Muscle of leg (tissue), 3 donors: ENCODE measurements at regions not wholly inside any gene's neighbourhood (a gene's known extent, or its start where the extent isn't known, plus 50 kb on each side); places are given as distances from the start of the nearest gene placed in this dataset.

Source experiments
- DNase-seq: peaks from one replicate; pipeline ENCODE4 v3.0.0; 2013
- H3K27ac ChIP-seq: one replicate; pipeline ENCODE4 v1.5.1; 2013; ENCODE audit warnings: mild to moderate bottlenecking, low read length, control low read depth
- H3K27me3 ChIP-seq: one replicate; pipeline ENCODE4 v1.6.1; 2013; ENCODE audit warnings: low read length; ENCODE audit not compliant: control insufficient read depth, insufficient read depth
- H3K36me3 ChIP-seq: one replicate; pipeline ENCODE4 v1.6.1; 2013; ENCODE audit warnings: low read length; ENCODE audit not compliant: control insufficient read depth, insufficient read depth
- H3K4me1 ChIP-seq: one replicate; pipeline ENCODE4 v1.6.1; 2013; ENCODE audit warnings: low read length; ENCODE audit not compliant: control insufficient read depth, insufficient read depth
- H3K4me3 ChIP-seq: one replicate; pipeline ENCODE4 v1.5.1; 2013; ENCODE audit warnings: low read length, control low read depth
- H3K9me3 ChIP-seq: replicated peaks from 2 replicates; pipeline ENCODE4 v1.6.1; 2013; ENCODE audit warnings: low read depth, low read length; ENCODE audit not compliant: control insufficient read depth
- WGBS: methylation state at CpG from one replicate; pipeline ENCODE4 v1.1.5; 2013; ENCODE audit warnings: missing lambda C conversion rate; ENCODE audit not compliant: insufficient coverage; 5-methylcytosine and 5-hydroxymethylcytosine counted together

DNA sequence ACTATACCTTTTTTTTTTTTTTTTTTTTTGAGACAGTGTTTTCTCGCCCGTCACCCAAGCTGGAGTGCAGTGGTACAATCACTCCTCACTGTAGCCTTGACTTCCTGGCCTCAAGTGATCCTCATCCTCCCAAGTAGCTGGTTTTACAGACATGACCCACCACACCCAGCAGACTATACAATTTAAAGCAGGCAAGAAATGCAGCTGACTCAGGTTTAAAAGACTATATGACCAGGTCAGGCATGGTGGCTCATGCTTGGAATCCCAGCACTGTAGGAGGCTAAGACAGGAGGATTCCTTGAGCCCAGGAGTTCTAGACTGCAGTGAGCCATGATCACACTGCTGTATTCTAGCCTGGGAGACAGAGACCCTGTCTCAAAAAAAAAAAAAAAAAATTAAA, 89.5 kb upstream of the AUTS2 start:
- Histone ChIP-seq H3K4me1 (no peaks in the 10 kb centered on the region), H3K4me3 (no peak overlapping the region)
- no CpG with 5 or more reads among the region's 2 CpGs for WGBS

DNA sequence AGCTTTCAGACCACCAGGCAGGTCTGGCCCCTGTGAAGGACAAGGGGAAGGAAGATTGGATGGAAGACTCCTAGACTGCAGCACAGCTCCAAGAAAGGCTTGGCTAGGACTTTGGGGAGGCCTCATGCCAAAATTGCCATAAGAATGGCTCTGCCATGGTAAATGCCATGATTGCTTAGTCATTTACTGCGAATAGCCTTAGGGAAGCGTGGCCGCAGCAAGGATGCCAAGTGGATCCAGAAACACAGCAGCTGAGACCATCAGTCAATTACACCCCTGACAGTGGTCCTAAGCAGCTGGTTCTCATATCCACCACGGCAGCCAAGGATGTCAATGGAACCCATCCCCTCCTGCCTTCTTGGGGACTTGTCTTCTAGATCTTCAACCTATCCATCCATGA, 88.2 kb upstream of the AUTS2 start:
- Histone ChIP-seq H3K9me3 (peaks cover 3% of the 10 kb centered on the region), H3K27ac (no peak overlapping the region), H3K36me3 (no peaks in the 10 kb centered on the region), H3K4me1 (no peaks in the 10 kb centered on the region), H3K4me3 (no peak overlapping the region), H3K27me3 (no peaks in the 10 kb centered on the region)
- WGBS = 79% methylated on average over 4 of the region's 4 CpGs
- DNase-seq = peak; percentile 36

More for the DNA sequence above, 89.5 kb upstream of the AUTS2 start:
- peaks cover 3% of the 10 kb centered on the region for H3K9me3 ChIP-seq
- H3K27me3 ChIP-seq = no peaks in the 10 kb centered on the region
- H3K27ac ChIP-seq = no peak overlapping the region
- no peak for DNase-seq
- no peaks in the 10 kb centered on the region for H3K36me3 ChIP-seq

- no peaks in the 10 kb centered on the region for H3K9me3 ChIP-seq
Measured at GRCh38 chr7:69515495-69516212, 82.6 kb upstream of the AUTS2 start.

DNA sequence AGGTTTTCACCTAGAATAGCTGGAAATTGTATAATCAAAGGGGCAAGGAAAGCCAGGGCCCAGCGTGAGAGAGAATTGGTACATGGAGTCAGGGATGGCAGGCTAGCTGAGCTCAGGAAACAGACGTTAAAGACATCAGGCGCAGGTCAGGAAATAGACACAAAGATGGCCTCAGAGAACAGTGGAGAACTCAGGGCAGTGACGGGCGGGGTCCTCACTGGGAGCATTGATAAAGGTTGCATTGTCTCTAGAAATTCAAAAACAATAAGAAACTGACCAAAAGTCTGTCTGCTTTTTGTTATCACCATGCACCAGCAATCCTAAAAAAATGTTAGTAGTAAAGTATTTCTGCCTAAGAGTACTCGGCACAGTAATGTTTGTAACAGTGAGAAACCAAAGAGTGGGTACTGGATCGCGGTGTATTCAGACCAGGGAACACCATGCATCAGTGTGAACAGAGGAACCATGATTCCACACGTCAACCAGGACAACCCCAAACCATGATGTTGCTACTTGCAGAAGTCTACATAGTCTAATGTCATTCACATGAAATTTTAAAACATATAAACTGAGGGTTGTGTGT, 81.9 kb upstream of the AUTS2 start:
- no peak for DNase-seq
- no peaks in the 10 kb centered on the region for H3K36me3 ChIP-seq
- no peak overlapping the region for H3K27ac ChIP-seq
- no peaks in the 10 kb centered on the region for H3K27me3 ChIP-seq
- no peaks in the 10 kb centered on the region for H3K9me3 ChIP-seq
- 71% methylated on average over 8 of the region's 9 CpGs for WGBS
- peaks cover 11% of the 10 kb centered on the region for H3K4me1 ChIP-seq
- no peak overlapping the region for H3K4me3 ChIP-seq

More at GRCh38 chr7:69515495-69516212, 82.6 kb upstream of the AUTS2 start:
- WGBS = 31% methylated on average over 2 of the region's 6 CpGs
- peaks cover 11% of the 10 kb centered on the region for H3K4me1 ChIP-seq
- no peaks in the 10 kb centered on the region for H3K27me3 ChIP-seq
- H3K4me3 ChIP-seq = no peak overlapping the region
- no peak overlapping the region for H3K27ac ChIP-seq
- no peaks in the 10 kb centered on the region for H3K36me3 ChIP-seq
- DNase-seq = no peak

DNA sequence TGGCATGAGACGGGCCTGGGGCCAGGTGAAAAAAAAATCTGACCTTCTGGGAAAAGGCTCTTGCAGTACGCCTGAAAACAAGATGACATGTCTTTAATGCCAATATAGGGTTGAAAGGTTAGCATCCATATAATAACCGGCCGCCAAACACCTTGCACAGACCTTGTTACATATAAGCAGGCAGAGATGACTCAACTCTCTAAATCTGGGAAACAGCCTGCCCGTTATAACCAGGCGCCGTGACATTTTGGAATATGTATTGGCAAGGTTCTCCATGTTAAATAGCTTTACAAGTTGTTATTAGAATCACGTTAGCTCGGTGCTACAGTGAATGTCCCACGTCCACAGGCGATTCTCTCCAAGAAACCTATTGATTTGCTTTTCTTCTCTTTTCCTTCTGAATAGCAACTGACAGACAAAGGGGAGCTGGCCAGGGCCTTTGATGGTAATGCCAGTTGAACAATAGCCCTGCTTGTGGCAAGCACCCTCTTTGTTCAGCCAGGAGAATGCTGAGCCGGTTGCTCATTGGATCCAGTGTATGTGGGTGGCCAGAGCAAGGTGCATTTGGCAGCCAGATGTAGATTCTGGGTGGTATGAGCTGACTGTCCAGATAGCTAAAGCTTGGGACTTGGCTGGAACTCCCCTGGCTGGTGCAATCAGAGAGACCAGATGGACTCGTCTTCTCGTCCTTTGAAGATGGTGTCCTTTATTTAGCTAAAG, 80.1 kb upstream of the AUTS2 start:
- Histone ChIP-seq H3K9me3 (no peaks in the 10 kb centered on the region), H3K27me3 (no peaks in the 10 kb centered on the region), H3K4me1 (peaks cover 11% of the 10 kb centered on the region), H3K36me3 (no peaks in the 10 kb centered on the region), H3K27ac (no peak overlapping the region), H3K4me3 (no peak overlapping the region)
- peak; percentile 55 for DNase-seq
- WGBS = 31% methylated on average over 4 of the region's 14 CpGs

GRCh38 chr7:69518705-69519077, 79.6 kb upstream of the AUTS2 start:
- no peak for DNase-seq
- no peak overlapping the region for H3K27ac ChIP-seq
- H3K36me3 ChIP-seq = no peaks in the 10 kb centered on the region
- no peaks in the 10 kb centered on the region for H3K9me3 ChIP-seq
- H3K27me3 ChIP-seq = no peaks in the 10 kb centered on the region
- H3K4me3 ChIP-seq = no peak overlapping the region
- peaks cover 11% of the 10 kb centered on the region for H3K4me1 ChIP-seq
- WGBS = 32% methylated on average over 4 of the region's 4 CpGs

GRCh38 chr7:69526570-69526969, 71.7 kb upstream of the AUTS2 start:
- no peaks in the 10 kb centered on the region for H3K9me3 ChIP-seq
- H3K27me3 ChIP-seq = peaks cover 2% of the 10 kb centered on the region
- no peak overlapping the region for H3K27ac ChIP-seq
- H3K4me1 ChIP-seq = no peaks in the 10 kb centered on the region
- 24% methylated on average over 2 of the region's 5 CpGs for WGBS
- H3K36me3 ChIP-seq = no peaks in the 10 kb centered on the region
- no peak for DNase-seq
- no peak overlapping the region for H3K4me3 ChIP-seq

GRCh38 chr7:69527706-69528105, 70.6 kb upstream of the AUTS2 start:
- Histone ChIP-seq H3K4me1 (no peaks in the 10 kb centered on the region), H3K36me3 (no peaks in the 10 kb centered on the region), H3K9me3 (no peaks in the 10 kb centered on the region), H3K27me3 (peaks cover 2% of the 10 kb centered on the region), H3K27ac (no peak overlapping the region), H3K4me3 (no peak overlapping the region)
- DNase-seq = no peak

GRCh38 chr7:69531050-69531449, 67.2 kb upstream of the AUTS2 start:
- 33% methylated on average over 2 of the region's 3 CpGs for WGBS
- H3K36me3 ChIP-seq = no peaks in the 10 kb centered on the region
- H3K4me1 ChIP-seq = no peaks in the 10 kb centered on the region
- H3K9me3 ChIP-seq = no peaks in the 10 kb centered on the region
- no peak overlapping the region for H3K4me3 ChIP-seq
- DNase-seq = no peak
- H3K27me3 ChIP-seq = peaks cover 7% of the 10 kb centered on the region
- H3K27ac ChIP-seq = no peak overlapping the region

GRCh38 chr7:69534461-69535041, 63.7 kb upstream of the AUTS2 start:
- H3K4me1 ChIP-seq = no peaks in the 10 kb centered on the region
- 35% methylated on average over 11 of the region's 15 CpGs for WGBS
- H3K27me3 ChIP-seq = peaks cover 8% of the 10 kb centered on the region

More at GRCh38 chr7:69534461-69535041, 63.7 kb upstream of the AUTS2 start:
- no peak overlapping the region for H3K27ac ChIP-seq
- no peak for DNase-seq
- H3K36me3 ChIP-seq = no peaks in the 10 kb centered on the region
- H3K4me3 ChIP-seq = no peak overlapping the region
- no peaks in the 10 kb centered on the region for H3K9me3 ChIP-seq
